ENCODE measurements at regions not wholly inside any gene's neighbourhood (a gene's known extent, or its start where the extent isn't known, plus 50 kb on each side); places are given as distances from the start of the nearest gene placed in this dataset.

DNA sequence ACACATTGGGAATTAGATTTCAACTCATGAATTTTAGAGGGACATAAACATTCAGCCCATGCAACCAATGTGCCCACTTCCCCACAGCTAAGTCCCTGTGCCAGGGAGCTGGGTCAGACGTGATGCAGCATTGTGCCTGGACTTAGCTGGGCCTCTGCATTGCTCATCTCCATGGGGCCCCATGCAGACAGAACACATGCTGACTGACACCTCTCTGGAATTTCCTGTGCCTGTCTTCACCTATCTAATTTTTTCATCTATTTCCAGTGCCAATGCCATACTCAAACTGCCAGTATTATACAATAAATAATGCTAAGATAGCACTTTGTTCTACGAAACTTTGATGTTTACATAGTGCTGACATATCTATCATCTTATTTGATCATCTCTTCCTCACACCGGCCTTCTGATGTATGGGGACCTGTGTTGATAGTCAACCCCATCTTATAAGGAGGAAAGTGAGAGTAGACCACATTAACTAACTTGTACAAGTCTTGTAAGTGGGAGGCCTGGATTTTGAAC lies 92.2 kb downstream of the CDC42EP3 start:
- TF ChIP-seq POLR2A (IDR thresholded peaks at IDR 0.05; ENCODE audit: low read depth, low read length) (no peak), POLR2AphosphoS5 (IDR thresholded peaks at IDR 0.05; ENCODE audit: low read depth, low read length) (no peak), TAF1 (IDR thresholded peaks at IDR 0.05; ENCODE audit: borderline replicate concordance, low read depth, low read length) (no peak)
